Panc1 (cell line): ENCODE measurements at regions not wholly inside any gene's neighbourhood (a gene's known extent, or its start where the extent isn't known, plus 50 kb on each side); places are given as distances from the start of the nearest gene placed in this dataset.

Experiments
- ATAC-seq: fragments of 200-7000 bp; cut with Tn5 transposase; 2 replicates; pipeline ENCODE4 v1.9.1; 2020; ENCODE audit warnings: mild to moderate bottlenecking, moderate library complexity
- BruUV-seq: library from RNA; stranded (reverse); fragments of 400-500 nt; replicated peaks from 2 replicates; lab custom pipeline; 2021; lab: Mats Ljungman, UMichigan
- CTCF ChIA-PET: fragments of 300-600 bp; sonication (Branson Sonifier 250); formaldehyde crosslinking; loops from one replicate; lab custom pipeline; 2022; ENCODE audit warnings: antibody characterized with exemption; lab: Charles Lee
- POLR2A ChIA-PET: fragments of 300-600 bp; sonication (Branson Sonifier 250); formaldehyde crosslinking; loops from one replicate; lab custom pipeline; 2022; ENCODE audit warnings: antibody characterized with exemption; lab: Charles Lee
- DNase-seq: peaks from one replicate; pipeline ENCODE4 v3.0.0-alpha.2; 2010; ENCODE audit warnings: low read depth, low spot score
- H3K27ac ChIP-seq: 2 replicates; pipeline ENCODE4 v1.5.1; 2011; ENCODE audit warnings: mild to moderate bottlenecking, low read length, inconsistent platforms
- H3K27me3 ChIP-seq: fragments of 200-500 bp; sonication (Bioruptor generic); 2 replicates; pipeline ENCODE4 v1.6.0; 2014; ENCODE audit warnings: low read length, inconsistent platforms; ENCODE audit not compliant: control insufficient read depth, insufficient read depth
- H3K36me3 ChIP-seq: fragments of 200-500 bp; sonication (Bioruptor generic); 2 replicates; pipeline ENCODE4 v1.5.1; 2014; ENCODE audit warnings: inconsistent platforms, mild to moderate bottlenecking, low read length, moderate library complexity; ENCODE audit not compliant: control insufficient read depth, insufficient read depth
- H3K4me1 ChIP-seq: 2 replicates; pipeline ENCODE4 v1.5.1; 2011; ENCODE audit warnings: inconsistent platforms, mild to moderate bottlenecking, low read length, moderate library complexity; ENCODE audit not compliant: control insufficient read depth, insufficient read depth
- H3K4me3 ChIP-seq, 2 experiments: 2 replicates each; pipeline ENCODE4 v1.5.1; 2011 to 2012; ENCODE audit warnings: low read depth in 2 of 2, low read length in 2 of 2, mild to moderate bottlenecking in 2 of 2, inconsistent platforms in 1 of 2, moderate library complexity in 1 of 2
- H3K9me3 ChIP-seq: fragments of 200-500 bp; sonication (Bioruptor generic); 2 replicates; pipeline ENCODE4 v1.5.1; 2014; ENCODE audit warnings: low read depth, mild to moderate bottlenecking, inconsistent platforms, low read length, moderate library complexity; ENCODE audit not compliant: control insufficient read depth, insufficient read depth
- CTCF ChIP-seq: fragments of 450-650 bp; IDR thresholded peaks from 2 replicates; pipeline ENCODE4 v1.5.1; 2017; ENCODE audit warnings: mild to moderate bottlenecking
- POLR2AphosphoS5 ChIP-seq: IDR thresholded peaks from 2 replicates; pipeline ENCODE4 v1.6.1; 2012; ENCODE audit warnings: mild to moderate bottlenecking, low read depth, low read length, moderate library complexity
- REST ChIP-seq, 2 experiments: IDR thresholded peaks; 2 replicates each; pipeline ENCODE4 v1.6.1; 2011 to 2012; ENCODE audit warnings: low read depth in 2 of 2, control low read depth in 1 of 2, low read length in 1 of 2, mild to moderate bottlenecking in 1 of 2, moderate library complexity in 1 of 2; ENCODE audit not compliant: insufficient read depth in 1 of 2
- SIN3A ChIP-seq: IDR thresholded peaks from 2 replicates; pipeline ENCODE4 v1.6.1; 2012; ENCODE audit warnings: low read depth, mild to moderate bottlenecking, low read length, moderate library complexity, borderline replicate concordance; ENCODE audit not compliant: insufficient read depth
- TCF7L2 ChIP-seq: IDR thresholded peaks from 2 replicates; pipeline ENCODE4 v1.6.1; 2011; ENCODE audit warnings: mild to moderate bottlenecking, low read depth, low read length, inconsistent platforms
- in situ Hi-C: cut with HindIII; loops from 2 replicates; pipeline ENCODE4 v1.10.0; 2016; ENCODE audit warnings: low sequenced_read_pairs, low pct_unique_long_range_greater_than_20kb
- intact Hi-C: fragments of 100-400 bp; cut with micrococcal nuclease; formaldehyde crosslinking; loops from one replicate; pipeline ENCODE4 v1.10.0; 2022; ENCODE audit not compliant: unreplicated experiment

GRCh38 chr7:18102576-18102975, 74.9 kb upstream of the PRPS1L1 start:
- CTCF ChIA-PET, result no interaction called here
- TF ChIP-seq REST (IDR thresholded peaks at IDR 0.05; ENCODE audit: insufficient read depth in 1 of 2, low read depth in 2 of 2, low read length in 1 of 2) (no peak), CTCF (no peak), TCF7L2 (no peak), POLR2AphosphoS5 (no peak), SIN3A (no peak)
- Histone ChIP-seq H3K4me1 (no peaks in the 10 kb centered on the region), H3K27me3 (no peaks in the 10 kb centered on the region), H3K9me3 (no peaks in the 10 kb centered on the region), H3K4me3 (no peak overlapping the region), H3K27ac (no peak overlapping the region), H3K36me3 (no peaks in the 10 kb centered on the region)
- ATAC-seq (no peak), DNase-seq (no peak)
- POLR2A ChIA-PET, result no interaction called here
- intact Hi-C loops (no loop called here), in situ Hi-C loops (no loop called here)
- no TSS peak for BruUV-seq

- no peaks in the 10 kb centered on the region for H3K36me3 ChIP-seq
- DNase-seq, result no peak
- H3K4me1 ChIP-seq, result no peaks in the 10 kb centered on the region
- ChIA-PET POLR2A (no interaction called here), CTCF (no interaction called here)
- intact Hi-C loops (no loop called here), in situ Hi-C loops (no loop called here)
- no TSS peak for BruUV-seq
- TF ChIP-seq SIN3A (no peak), TCF7L2 (no peak), REST (IDR thresholded peaks at IDR 0.05; ENCODE audit: insufficient read depth in 1 of 2, low read depth in 2 of 2, low read length in 1 of 2) (no peak), POLR2AphosphoS5 (no peak), CTCF (no peak)
- no peaks in the 10 kb centered on the region for H3K27me3 ChIP-seq
- no peak for ATAC-seq
- H3K9me3 ChIP-seq, result no peaks in the 10 kb centered on the region
- H3K4me3 ChIP-seq, result no peak overlapping the region
- no peak overlapping the region for H3K27ac ChIP-seq
Measured at GRCh38 chr7:18103436-18104218, 76.0 kb upstream of the PRPS1L1 start.
